ENCODE measurements at regions not wholly inside any gene's neighbourhood (a gene's known extent, or its start where the extent isn't known, plus 50 kb on each side); places are given as distances from the start of the nearest gene placed in this dataset.

DNA sequence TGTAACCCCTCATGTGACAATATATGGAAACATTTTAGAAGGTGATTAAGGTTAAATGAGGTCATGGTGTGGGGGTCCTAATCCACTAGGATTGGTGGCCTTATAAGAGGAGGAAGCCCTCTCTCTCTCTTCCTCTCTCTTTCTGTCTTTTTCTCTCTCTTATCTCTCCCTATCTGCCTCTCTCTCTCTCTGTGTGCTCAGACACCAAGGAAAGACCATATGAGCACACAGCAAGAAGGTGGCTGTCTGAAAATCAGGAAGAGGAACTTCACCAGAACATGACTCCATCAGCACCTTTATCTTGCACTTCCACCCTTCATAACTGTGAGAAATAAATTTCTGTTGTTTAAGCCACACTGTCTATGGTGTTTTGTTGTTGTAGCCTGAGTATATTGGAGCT, 1472.2 kb downstream of the PCDH7 start:
- Histone ChIP-seq H3K27ac (no peak overlapping the region), H3K4me3 (no peak overlapping the region), H3K9me3 (no peaks in the 10 kb centered on the region), H3K4me1 (no peaks in the 10 kb centered on the region), H3K4me2 (no peak overlapping the region)
- DNase-seq (ENCODE audit: low read depth in 1 of 2, low spot score in 1 of 2) (no peak), ATAC-seq (no peak), FAIRE-seq (no peak)
- TF ChIP-seq POLR2A (IDR thresholded peaks at IDR 0.05; ENCODE audit: low read length) (no peak), HDAC2 (IDR thresholded peaks at IDR 0.05) (no peak), SREBF2 (IDR thresholded peaks at IDR 0.05) (no peak), NFE2L2 (conservative IDR thresholded peaks at IDR 0.05; ENCODE audit: low read length) (no peak), RNF2 (IDR thresholded peaks at IDR 0.05; ENCODE audit: borderline replicate concordance, low read depth) (no peak), HEYL (CRISPR knock-in tag; IDR thresholded peaks at IDR 0.05) (no peak), KDM1A (IDR thresholded peaks at IDR 0.05; ENCODE audit: low read depth) (no peak), HOXB5 (CRISPR knock-in tag; IDR thresholded peaks at IDR 0.05) (no peak), RCOR1 (IDR thresholded peaks at IDR 0.05; ENCODE audit: low read depth, low read length) (no peak), TP53 (CRISPR knock-in tag; IDR thresholded peaks at IDR 0.05) (no peak), CEBPB (IDR thresholded peaks at IDR 0.05) (no peak), SMC3 (IDR thresholded peaks at IDR 0.05) (no peak), EP300 (IDR thresholded peaks at IDR 0.05) (no peak), EHF (CRISPR knock-in tag; IDR thresholded peaks at IDR 0.05) (no peak)
- TF ChIP-seq, protein P1, sequence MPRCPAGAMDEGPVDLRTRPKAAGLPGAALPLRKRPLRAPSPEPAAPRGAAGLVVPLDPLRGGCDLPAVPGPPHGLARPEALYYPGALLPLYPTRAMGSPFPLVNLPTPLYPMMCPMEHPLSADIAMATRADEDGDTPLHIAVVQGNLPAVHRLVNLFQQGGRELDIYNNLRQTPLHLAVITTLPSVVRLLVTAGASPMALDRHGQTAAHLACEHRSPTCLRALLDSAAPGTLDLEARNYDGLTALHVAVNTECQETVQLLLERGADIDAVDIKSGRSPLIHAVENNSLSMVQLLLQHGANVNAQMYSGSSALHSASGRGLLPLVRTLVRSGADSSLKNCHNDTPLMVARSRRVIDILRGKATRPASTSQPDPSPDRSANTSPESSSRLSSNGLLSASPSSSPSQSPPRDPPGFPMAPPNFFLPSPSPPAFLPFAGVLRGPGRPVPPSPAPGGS (IDR thresholded peaks at IDR 0.05): no peak
- TF ChIP-seq, protein P2, sequence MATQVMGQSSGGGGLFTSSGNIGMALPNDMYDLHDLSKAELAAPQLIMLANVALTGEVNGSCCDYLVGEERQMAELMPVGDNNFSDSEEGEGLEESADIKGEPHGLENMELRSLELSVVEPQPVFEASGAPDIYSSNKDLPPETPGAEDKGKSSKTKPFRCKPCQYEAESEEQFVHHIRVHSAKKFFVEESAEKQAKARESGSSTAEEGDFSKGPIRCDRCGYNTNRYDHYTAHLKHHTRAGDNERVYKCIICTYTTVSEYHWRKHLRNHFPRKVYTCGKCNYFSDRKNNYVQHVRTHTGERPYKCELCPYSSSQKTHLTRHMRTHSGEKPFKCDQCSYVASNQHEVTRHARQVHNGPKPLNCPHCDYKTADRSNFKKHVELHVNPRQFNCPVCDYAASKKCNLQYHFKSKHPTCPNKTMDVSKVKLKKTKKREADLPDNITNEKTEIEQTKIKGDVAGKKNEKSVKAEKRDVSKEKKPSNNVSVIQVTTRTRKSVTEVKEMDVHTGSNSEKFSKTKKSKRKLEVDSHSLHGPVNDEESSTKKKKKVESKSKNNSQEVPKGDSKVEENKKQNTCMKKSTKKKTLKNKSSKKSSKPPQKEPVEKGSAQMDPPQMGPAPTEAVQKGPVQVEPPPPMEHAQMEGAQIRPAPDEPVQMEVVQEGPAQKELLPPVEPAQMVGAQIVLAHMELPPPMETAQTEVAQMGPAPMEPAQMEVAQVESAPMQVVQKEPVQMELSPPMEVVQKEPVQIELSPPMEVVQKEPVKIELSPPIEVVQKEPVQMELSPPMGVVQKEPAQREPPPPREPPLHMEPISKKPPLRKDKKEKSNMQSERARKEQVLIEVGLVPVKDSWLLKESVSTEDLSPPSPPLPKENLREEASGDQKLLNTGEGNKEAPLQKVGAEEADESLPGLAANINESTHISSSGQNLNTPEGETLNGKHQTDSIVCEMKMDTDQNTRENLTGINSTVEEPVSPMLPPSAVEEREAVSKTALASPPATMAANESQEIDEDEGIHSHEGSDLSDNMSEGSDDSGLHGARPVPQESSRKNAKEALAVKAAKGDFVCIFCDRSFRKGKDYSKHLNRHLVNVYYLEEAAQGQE (IDR thresholded peaks at IDR 0.05): no peak
- TF ChIP-seq, protein P3, sequence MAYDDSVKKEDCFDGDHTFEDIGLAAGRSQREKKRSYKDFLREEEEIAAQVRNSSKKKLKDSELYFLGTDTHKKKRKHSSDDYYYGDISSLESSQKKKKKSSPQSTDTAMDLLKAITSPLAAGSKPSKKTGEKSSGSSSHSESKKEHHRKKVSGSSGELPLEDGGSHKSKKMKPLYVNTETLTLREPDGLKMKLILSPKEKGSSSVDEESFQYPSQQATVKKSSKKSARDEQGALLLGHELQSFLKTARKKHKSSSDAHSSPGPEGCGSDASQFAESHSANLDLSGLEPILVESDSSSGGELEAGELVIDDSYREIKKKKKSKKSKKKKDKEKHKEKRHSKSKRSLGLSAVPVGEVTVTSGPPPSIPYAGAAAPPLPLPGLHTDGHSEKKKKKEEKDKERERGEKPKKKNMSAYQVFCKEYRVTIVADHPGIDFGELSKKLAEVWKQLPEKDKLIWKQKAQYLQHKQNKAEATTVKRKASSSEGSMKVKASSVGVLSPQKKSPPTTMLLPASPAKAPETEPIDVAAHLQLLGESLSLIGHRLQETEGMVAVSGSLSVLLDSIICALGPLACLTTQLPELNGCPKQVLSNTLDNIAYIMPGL (CRISPR knock-in tag; IDR thresholded peaks at IDR 0.05; ENCODE audit: borderline replicate concordance): no peak
- CTCF ChIA-PET: no interaction called here
- POLR2A ChIA-PET: no interaction called here

DNA sequence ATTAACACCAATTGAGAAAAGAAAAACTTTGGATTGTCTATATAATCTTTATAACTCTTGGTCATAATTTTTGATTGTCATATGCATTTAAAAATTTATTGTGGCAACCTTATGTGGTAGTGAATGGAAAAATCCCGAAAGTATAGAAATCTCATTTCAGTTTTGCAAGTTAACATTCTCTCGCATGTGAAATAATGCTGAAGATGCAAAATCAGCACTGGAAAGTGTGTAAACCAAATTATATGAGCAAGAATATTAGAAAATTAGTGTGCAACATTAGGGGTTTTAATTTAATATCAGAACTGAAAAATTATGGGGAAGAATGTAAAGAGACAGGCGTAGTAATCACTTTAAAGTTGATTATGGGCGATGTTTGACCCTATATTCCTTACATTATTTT, 1472.8 kb downstream of the PCDH7 start:
- H3K4me2 ChIP-seq: no peak overlapping the region
- CTCF ChIA-PET: no interaction called here
- peak; percentile 56 for TF ChIP-seq MAFK (IDR thresholded peaks at IDR 0.05; ENCODE audit: partially characterized antibody)
- TF ChIP-seq KDM1A (IDR thresholded peaks at IDR 0.05; ENCODE audit: low read depth): no peak
- POLR2A ChIA-PET: no interaction called here
- H3K4me3 ChIP-seq: no peak overlapping the region
- H3K27ac ChIP-seq: no peak overlapping the region
- no peak for FAIRE-seq
- no peaks in the 10 kb centered on the region for H3K9me3 ChIP-seq
- no peaks in the 10 kb centered on the region for H3K4me1 ChIP-seq
- no peak for ATAC-seq
- DNase-seq (ENCODE audit: low read depth in 1 of 2, low spot score in 1 of 2): no peak
- WGBS (ENCODE audit: missing lambda C conversion rate): 69% methylated on average over 4 of the region's 4 CpGs

DNA sequence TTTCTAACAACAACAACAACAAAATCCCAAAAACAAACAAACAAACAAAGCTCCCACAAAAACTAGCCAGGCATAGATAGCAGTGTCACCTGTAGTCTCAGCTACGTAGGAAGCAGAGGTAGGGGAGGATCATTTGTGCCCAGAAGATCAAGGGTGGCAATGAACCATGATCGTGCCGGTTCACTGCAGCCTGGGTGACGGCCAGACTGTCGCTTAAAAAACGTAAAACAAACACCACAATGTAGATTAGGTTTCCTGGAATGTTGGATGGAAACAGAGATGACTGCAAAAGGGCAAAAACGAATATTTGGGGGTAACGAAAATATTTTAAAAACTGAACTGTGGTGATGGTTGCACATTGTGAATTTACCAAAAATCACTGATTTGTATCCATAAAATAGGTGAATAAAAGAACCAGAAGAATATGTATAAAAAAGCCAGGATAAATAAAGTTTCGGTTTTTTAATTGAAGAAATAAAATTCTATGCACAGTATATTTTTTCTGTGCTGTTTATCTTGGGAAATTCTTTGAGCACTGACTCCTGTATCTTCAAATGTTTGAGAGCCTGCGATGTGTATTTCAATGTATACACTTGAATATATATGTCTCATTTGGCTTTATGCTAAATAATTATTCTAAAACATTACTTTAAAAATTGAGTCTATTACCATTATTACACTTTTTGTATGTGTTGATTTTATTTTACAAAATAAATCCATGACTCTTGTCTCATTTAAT, 1477.0 kb downstream of the PCDH7 start:
- Histone ChIP-seq H3K27ac (no peak overlapping the region), H3K4me2 (no peak overlapping the region), H3K4me1 (no peaks in the 10 kb centered on the region), H3K4me3 (no peak overlapping the region), H3K9me3 (no peaks in the 10 kb centered on the region)
- 62% methylated on average over 10 of the region's 10 CpGs for WGBS (ENCODE audit: missing lambda C conversion rate)
- no peak for DNase-seq (ENCODE audit: low read depth in 1 of 2, low spot score in 1 of 2)
- FAIRE-seq: no peak
- ATAC-seq: no peak
- ChIA-PET POLR2A (no interaction called here), CTCF (no interaction called here)
- TF ChIP-seq ZSCAN20 (CRISPR knock-in tag; IDR thresholded peaks at IDR 0.05) (no peak), HEYL (CRISPR knock-in tag; IDR thresholded peaks at IDR 0.05) (no peak), JUNB (IDR thresholded peaks at IDR 0.05) (no peak), FOSB (CRISPR knock-in tag; IDR thresholded peaks at IDR 0.05) (no peak), RCOR1 (IDR thresholded peaks at IDR 0.05; ENCODE audit: low read depth, low read length) (no peak), ZNF302 (CRISPR knock-in tag; IDR thresholded peaks at IDR 0.05) (no peak)
- TF ChIP-seq, protein P4, sequence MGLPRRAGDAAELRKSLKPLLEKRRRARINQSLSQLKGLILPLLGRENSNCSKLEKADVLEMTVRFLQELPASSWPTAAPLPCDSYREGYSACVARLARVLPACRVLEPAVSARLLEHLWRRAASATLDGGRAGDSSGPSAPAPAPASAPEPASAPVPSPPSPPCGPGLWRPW (IDR thresholded peaks at IDR 0.05): no peak
- TF ChIP-seq, protein P1 (IDR thresholded peaks at IDR 0.05): no peak
- TF ChIP-seq, protein P5, sequence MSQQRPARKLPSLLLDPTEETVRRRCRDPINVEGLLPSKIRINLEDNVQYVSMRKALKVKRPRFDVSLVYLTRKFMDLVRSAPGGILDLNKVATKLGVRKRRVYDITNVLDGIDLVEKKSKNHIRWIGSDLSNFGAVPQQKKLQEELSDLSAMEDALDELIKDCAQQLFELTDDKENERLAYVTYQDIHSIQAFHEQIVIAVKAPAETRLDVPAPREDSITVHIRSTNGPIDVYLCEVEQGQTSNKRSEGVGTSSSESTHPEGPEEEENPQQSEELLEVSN (IDR thresholded peaks at IDR 0.05; ENCODE audit: borderline replicate concordance, low read depth): no peak
